ENCODE measurements at regions not wholly inside any gene's neighbourhood (a gene's known extent, or its start where the extent isn't known, plus 50 kb on each side); places are given as distances from the start of the nearest gene placed in this dataset.

- TF ChIP-seq, protein P1, sequence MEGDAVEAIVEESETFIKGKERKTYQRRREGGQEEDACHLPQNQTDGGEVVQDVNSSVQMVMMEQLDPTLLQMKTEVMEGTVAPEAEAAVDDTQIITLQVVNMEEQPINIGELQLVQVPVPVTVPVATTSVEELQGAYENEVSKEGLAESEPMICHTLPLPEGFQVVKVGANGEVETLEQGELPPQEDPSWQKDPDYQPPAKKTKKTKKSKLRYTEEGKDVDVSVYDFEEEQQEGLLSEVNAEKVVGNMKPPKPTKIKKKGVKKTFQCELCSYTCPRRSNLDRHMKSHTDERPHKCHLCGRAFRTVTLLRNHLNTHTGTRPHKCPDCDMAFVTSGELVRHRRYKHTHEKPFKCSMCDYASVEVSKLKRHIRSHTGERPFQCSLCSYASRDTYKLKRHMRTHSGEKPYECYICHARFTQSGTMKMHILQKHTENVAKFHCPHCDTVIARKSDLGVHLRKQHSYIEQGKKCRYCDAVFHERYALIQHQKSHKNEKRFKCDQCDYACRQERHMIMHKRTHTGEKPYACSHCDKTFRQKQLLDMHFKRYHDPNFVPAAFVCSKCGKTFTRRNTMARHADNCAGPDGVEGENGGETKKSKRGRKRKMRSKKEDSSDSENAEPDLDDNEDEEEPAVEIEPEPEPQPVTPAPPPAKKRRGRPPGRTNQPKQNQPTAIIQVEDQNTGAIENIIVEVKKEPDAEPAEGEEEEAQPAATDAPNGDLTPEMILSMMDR (IDR thresholded peaks at IDR 0.05): no peak
- TF ChIP-seq POLR2A (IDR thresholded peaks at IDR 0.05): no peak
These were observed 146.2 kb upstream of the ROPN1 start for GRCh38 chr3:124138148-124138547.
